Neural progenitor cell (in vitro differentiated cells): ENCODE measurements at regions not wholly inside any gene's neighbourhood (a gene's known extent, or its start where the extent isn't known, plus 50 kb on each side); places are given as distances from the start of the nearest gene placed in this dataset.

Source experiments
- DNase-seq: peaks from one replicate; pipeline ENCODE4 v3.0.0-alpha.2; 2016; ENCODE audit warnings: low spot score
- H2AFZ ChIP-seq: fragments of 200-600 bp; sonication (generic); replicated peaks from 2 replicates; pipeline ENCODE4 v1.6.1; 2016; ENCODE audit warnings: antibody characterized with exemption
- H3F3A ChIP-seq: fragments of 200-600 bp; sonication (generic); 2 replicates; pipeline ENCODE4 v1.6.1; 2016; ENCODE audit warnings: antibody characterized with exemption, low read depth
- H3K27ac ChIP-seq: fragments of 200-600 bp; sonication (generic); 2 replicates; pipeline ENCODE4 v1.5.1; 2016; ENCODE audit warnings: mild to moderate bottlenecking
- H3K27me3 ChIP-seq: fragments of 200-600 bp; sonication (generic); 2 replicates; pipeline ENCODE4 v1.6.1; 2016; ENCODE audit warnings: mild to moderate bottlenecking, moderate library complexity
- H3K36me3 ChIP-seq: fragments of 200-600 bp; sonication (generic); 2 replicates; pipeline ENCODE4 v1.5.1; 2016
- H3K4me1 ChIP-seq: fragments of 200-600 bp; sonication (generic); 2 replicates; pipeline ENCODE4 v1.6.1; 2016; ENCODE audit warnings: mixed run types
- H3K4me2 ChIP-seq: fragments of 200-600 bp; sonication (generic); 2 replicates; pipeline ENCODE4 v1.6.1; 2016
- H3K4me3 ChIP-seq: fragments of 200-600 bp; sonication (generic); 2 replicates; pipeline ENCODE4 v1.5.1; 2016
- H3K79me2 ChIP-seq: fragments of 200-600 bp; sonication (generic); 2 replicates; pipeline ENCODE4 v1.6.1; 2016; ENCODE audit warnings: low read depth
- H3K9ac ChIP-seq: fragments of 200-600 bp; sonication (generic); 2 replicates; pipeline ENCODE4 v1.6.1; 2016
- H3K9me3 ChIP-seq: fragments of 200-600 bp; sonication (generic); 2 replicates; pipeline ENCODE4 v1.5.1; 2016; ENCODE audit warnings: low read depth
- H4K20me1 ChIP-seq: fragments of 200-600 bp; sonication (generic); 2 replicates; pipeline ENCODE4 v1.6.1; 2016; ENCODE audit warnings: low read depth
- H3K27ac Mint-ChIP-seq: 3 replicates; pipeline ENCODE4 v1.8.0; 2021; ENCODE audit warnings: mixed read lengths
- H3K27me3 Mint-ChIP-seq: 2 replicates; pipeline ENCODE4 v1.8.0; 2022; ENCODE audit warnings: low read depth, mild to moderate bottlenecking, inconsistent platforms, moderate library complexity, mixed read lengths; ENCODE audit not compliant: insufficient read depth
- H3K36me3 Mint-ChIP-seq: 3 replicates; pipeline ENCODE4 v1.8.0; 2021; ENCODE audit warnings: mixed read lengths
- H3K4me1 Mint-ChIP-seq: 3 replicates; pipeline ENCODE4 v1.8.0; 2021; ENCODE audit warnings: mixed read lengths
- H3K4me3 Mint-ChIP-seq: 3 replicates; pipeline ENCODE4 v1.8.0; 2021; ENCODE audit warnings: mild to moderate bottlenecking, moderate library complexity, mixed read lengths
- H3K9me3 Mint-ChIP-seq: 3 replicates; pipeline ENCODE4 v1.8.0; 2020; ENCODE audit warnings: mixed read lengths
- EZH2 ChIP-seq: fragments of 200-600 bp; sonication (generic); IDR thresholded peaks from 2 replicates; pipeline ENCODE4 v1.6.1; 2017; ENCODE audit warnings: antibody characterized with exemption, mild to moderate bottlenecking, moderate library complexity
- EZH2phosphoT487 ChIP-seq: fragments of 200-600 bp; sonication (generic); IDR thresholded peaks from 2 replicates; pipeline ENCODE4 v1.6.1; 2017; ENCODE audit warnings: antibody characterized with exemption
- TF ChIP-seq, protein P1 (sequence below): fragments of 200-600 bp; sonication (generic); IDR thresholded peaks from 2 replicates; pipeline ENCODE4 v1.5.1; 2017; ENCODE audit warnings: antibody characterized with exemption, mild to moderate bottlenecking

DNA sequence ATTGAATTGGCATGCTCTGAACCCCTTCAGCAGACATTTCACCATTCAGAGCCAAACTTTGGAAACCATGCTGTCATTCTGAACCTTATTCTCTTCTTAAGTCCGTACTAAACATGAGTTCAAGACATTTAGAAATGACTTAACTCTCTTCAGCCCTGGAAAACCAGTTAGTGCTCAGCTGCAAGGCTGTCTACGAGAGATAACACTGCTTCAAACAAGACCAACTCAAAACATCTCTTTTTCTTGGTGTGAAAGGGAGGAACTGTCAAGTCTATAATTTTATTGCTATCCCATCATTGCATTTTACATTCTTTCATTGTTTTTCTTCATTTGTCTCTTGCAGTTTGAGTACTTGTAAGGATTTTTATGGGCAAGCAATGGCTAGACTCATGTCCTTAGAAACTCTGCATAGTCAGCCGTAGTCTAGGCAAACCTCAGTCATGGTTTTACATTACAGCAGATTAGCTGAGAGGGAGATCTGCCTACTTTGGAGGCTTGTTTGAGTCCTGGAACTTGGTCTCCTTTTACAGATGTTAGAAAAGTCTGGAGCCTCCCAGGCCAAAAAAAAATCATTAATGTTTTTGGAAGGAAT is 120.6 kb upstream of the JADE1 start:
- H3K9ac ChIP-seq = no peak overlapping the region
- no peak overlapping the region for H3K4me3 Mint-ChIP-seq
- H3K36me3 ChIP-seq = no peaks in the 10 kb centered on the region
- no peak for DNase-seq
- H2AFZ ChIP-seq = peak overlapping the region; percentile 11
- no peak overlapping the region for H3K27ac Mint-ChIP-seq
- no peaks in the 10 kb centered on the region for H4K20me1 ChIP-seq
- H3K27ac ChIP-seq = no peak overlapping the region
- H3K4me1 Mint-ChIP-seq = peaks cover 15% of the 10 kb centered on the region
- H3K79me2 ChIP-seq = no peaks in the 10 kb centered on the region
- peaks cover under 1% of the 10 kb centered on the region for H3F3A ChIP-seq
- H3K36me3 Mint-ChIP-seq = no peaks in the 10 kb centered on the region
- no peak overlapping the region for H3K4me3 ChIP-seq
- peaks cover 15% of the 10 kb centered on the region for H3K4me1 ChIP-seq
- no peaks in the 10 kb centered on the region for H3K27me3 ChIP-seq
- H3K9me3 ChIP-seq = peaks cover 5% of the 10 kb centered on the region
- no peak overlapping the region for H3K4me2 ChIP-seq
- H3K9me3 Mint-ChIP-seq = peaks cover 16% of the 10 kb centered on the region
- H3K27me3 Mint-ChIP-seq = peaks cover 4% of the 10 kb centered on the region
- TF ChIP-seq, protein P1, sequence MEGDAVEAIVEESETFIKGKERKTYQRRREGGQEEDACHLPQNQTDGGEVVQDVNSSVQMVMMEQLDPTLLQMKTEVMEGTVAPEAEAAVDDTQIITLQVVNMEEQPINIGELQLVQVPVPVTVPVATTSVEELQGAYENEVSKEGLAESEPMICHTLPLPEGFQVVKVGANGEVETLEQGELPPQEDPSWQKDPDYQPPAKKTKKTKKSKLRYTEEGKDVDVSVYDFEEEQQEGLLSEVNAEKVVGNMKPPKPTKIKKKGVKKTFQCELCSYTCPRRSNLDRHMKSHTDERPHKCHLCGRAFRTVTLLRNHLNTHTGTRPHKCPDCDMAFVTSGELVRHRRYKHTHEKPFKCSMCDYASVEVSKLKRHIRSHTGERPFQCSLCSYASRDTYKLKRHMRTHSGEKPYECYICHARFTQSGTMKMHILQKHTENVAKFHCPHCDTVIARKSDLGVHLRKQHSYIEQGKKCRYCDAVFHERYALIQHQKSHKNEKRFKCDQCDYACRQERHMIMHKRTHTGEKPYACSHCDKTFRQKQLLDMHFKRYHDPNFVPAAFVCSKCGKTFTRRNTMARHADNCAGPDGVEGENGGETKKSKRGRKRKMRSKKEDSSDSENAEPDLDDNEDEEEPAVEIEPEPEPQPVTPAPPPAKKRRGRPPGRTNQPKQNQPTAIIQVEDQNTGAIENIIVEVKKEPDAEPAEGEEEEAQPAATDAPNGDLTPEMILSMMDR = no peak
- TF ChIP-seq EZH2 = no peak
- TF ChIP-seq EZH2phosphoT487 = no peak

DNA sequence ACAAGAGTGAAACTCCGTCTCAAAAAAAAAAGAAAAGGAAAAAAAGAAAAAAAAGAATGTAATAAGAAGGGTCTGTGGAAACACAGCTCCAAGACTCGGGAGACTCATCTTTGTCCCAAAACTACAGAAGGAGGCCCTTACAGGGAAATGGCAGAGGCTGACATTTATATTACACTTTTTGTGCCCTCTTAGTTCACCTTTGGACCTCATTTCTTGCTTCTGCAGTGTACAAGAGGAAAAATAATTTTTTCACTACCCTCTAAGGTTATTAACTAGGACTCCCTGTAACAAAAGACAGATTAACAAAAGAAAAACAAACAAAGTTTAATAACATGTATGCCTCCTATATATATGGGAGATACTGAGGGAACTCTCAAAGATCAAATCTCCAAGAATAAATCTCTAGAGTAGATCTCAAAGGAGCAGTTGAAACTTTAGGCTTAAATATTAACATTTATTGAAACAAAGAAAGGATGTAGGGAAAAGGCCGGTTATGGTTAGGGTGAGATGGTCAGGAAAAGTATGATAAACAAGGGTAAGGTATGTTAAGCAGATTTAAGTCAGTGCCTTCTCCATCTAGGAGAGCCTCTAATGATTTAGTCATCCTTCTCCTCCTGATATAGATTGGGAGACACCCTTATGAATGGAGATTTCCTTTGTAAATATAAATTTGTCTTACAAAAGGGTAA is 121.3 kb upstream of the JADE1 start:
- H3K4me3 Mint-ChIP-seq = no peak overlapping the region
- no peak for DNase-seq
- no peaks in the 10 kb centered on the region for H3K79me2 ChIP-seq
- H4K20me1 ChIP-seq = no peaks in the 10 kb centered on the region
- no peak overlapping the region for H3K4me2 ChIP-seq
- H3K4me1 Mint-ChIP-seq = peaks cover 21% of the 10 kb centered on the region
- no peak overlapping the region for H3K27ac ChIP-seq
- no peaks in the 10 kb centered on the region for H3K36me3 Mint-ChIP-seq
- H3K9me3 Mint-ChIP-seq = peaks cover 13% of the 10 kb centered on the region
- no peak overlapping the region for H3K9ac ChIP-seq
- H3K4me3 ChIP-seq = no peak overlapping the region
- TF ChIP-seq, protein P1 = no peak
- TF ChIP-seq EZH2 (no peak), EZH2phosphoT487 (no peak)
- no peak overlapping the region for H2AFZ ChIP-seq
- no peak overlapping the region for H3K27ac Mint-ChIP-seq
- H3F3A ChIP-seq = peaks cover 8% of the 10 kb centered on the region
- H3K9me3 ChIP-seq = peaks cover 5% of the 10 kb centered on the region
- H3K27me3 Mint-ChIP-seq = peaks cover 4% of the 10 kb centered on the region
- peaks cover 23% of the 10 kb centered on the region for H3K4me1 ChIP-seq
- no peaks in the 10 kb centered on the region for H3K27me3 ChIP-seq
- H3K36me3 ChIP-seq = no peaks in the 10 kb centered on the region

DNA sequence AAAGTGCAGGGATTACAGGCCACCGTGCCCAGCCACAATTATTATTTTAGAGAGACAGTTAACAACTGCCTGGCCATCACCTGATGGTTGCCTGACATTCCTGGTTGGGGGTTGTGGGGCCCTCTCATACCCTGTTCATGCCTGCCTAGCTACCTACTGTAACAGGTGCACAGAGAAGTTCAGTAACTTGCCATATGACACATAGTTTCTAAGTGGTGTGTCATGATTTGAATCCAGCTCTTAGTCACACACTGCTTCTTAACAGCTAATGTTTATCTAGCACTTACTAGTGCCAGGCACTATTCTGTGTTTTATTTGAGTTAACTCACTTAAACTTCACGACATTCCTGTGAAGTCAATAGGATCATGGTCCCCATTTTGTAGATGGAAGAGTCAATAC is 122.7 kb upstream of the JADE1 start:
- no peak overlapping the region for H2AFZ ChIP-seq
- TF ChIP-seq, protein P1 = no peak
- TF ChIP-seq EZH2 = no peak
- TF ChIP-seq EZH2phosphoT487 = no peak
- DNase-seq = no peak
- H3K4me1 ChIP-seq = peaks cover 36% of the 10 kb centered on the region
- H3F3A ChIP-seq = peaks cover 22% of the 10 kb centered on the region
- no peak overlapping the region for H3K27ac Mint-ChIP-seq
- no peak overlapping the region for H3K4me2 ChIP-seq
- no peaks in the 10 kb centered on the region for H3K36me3 Mint-ChIP-seq
- H3K4me1 Mint-ChIP-seq = peaks cover 28% of the 10 kb centered on the region
- H3K27ac ChIP-seq = no peak overlapping the region
- no peaks in the 10 kb centered on the region for H3K79me2 ChIP-seq
- no peaks in the 10 kb centered on the region for H4K20me1 ChIP-seq
- no peak overlapping the region for H3K4me3 ChIP-seq
- H3K9me3 Mint-ChIP-seq = peaks cover 12% of the 10 kb centered on the region
- no peak overlapping the region for H3K4me3 Mint-ChIP-seq
- H3K27me3 ChIP-seq = no peaks in the 10 kb centered on the region
- H3K36me3 ChIP-seq = no peaks in the 10 kb centered on the region
- no peak overlapping the region for H3K9ac ChIP-seq
- peaks cover 5% of the 10 kb centered on the region for H3K9me3 ChIP-seq
- H3K27me3 Mint-ChIP-seq = peaks cover 2% of the 10 kb centered on the region
